ENCODE measurements at regions not wholly inside any gene's neighbourhood (a gene's known extent, or its start where the extent isn't known, plus 50 kb on each side); places are given as distances from the start of the nearest gene placed in this dataset.

GRCh38 chr17:14866266-14866665, 398.9 kb downstream of the PMP22 start:
- no peak for ATAC-seq
- intact Hi-C loops (cut with DNase I) = no loop called here
- DNase-seq (ENCODE audit: missing footprints) = no peak

GRCh38 chr17:14864127-14864526, 401.0 kb downstream of the PMP22 start:
- ATAC-seq (no peak), DNase-seq (ENCODE audit: missing footprints) (no peak)
- intact Hi-C loops (cut with DNase I) = no loop called here

- DNase-seq (ENCODE audit: missing footprints) (no peak), ATAC-seq (no peak)
- intact Hi-C loops (cut with DNase I) = no loop called here
Measured at GRCh38 chr17:14859542-14859941, 405.6 kb downstream of the PMP22 start.

- DNase-seq (ENCODE audit: missing footprints) (no peak), ATAC-seq (no peak)
- intact Hi-C loops (cut with DNase I) = no loop called here
Measured at GRCh38 chr17:14856176-14856575, 408.9 kb downstream of the PMP22 start.

GRCh38 chr17:14854691-14855090, 410.4 kb downstream of the PMP22 start:
- no peak for ATAC-seq

GRCh38 chr17:14845591-14846281, 419.4 kb downstream of the PMP22 start:
- DNase-seq (ENCODE audit: missing footprints) (no peak), ATAC-seq (no peak)
- intact Hi-C loops (cut with DNase I) = no loop called here

More at GRCh38 chr17:14854691-14855090, 410.4 kb downstream of the PMP22 start:
- no peak for DNase-seq (ENCODE audit: missing footprints)
- intact Hi-C loops (cut with DNase I) = no loop called here

GRCh38 chr17:14843086-14843795, 421.9 kb downstream of the PMP22 start:
- no peak for DNase-seq (ENCODE audit: missing footprints)
- no peak for ATAC-seq
- intact Hi-C loops (cut with DNase I) = no loop called here

- intact Hi-C loops (cut with DNase I) = no loop called here
- DNase-seq (ENCODE audit: missing footprints) (no peak), ATAC-seq (no peak)
Measured at GRCh38 chr17:14840616-14841231, 424.4 kb downstream of the PMP22 start.

- DNase-seq (ENCODE audit: missing footprints) (no peak), ATAC-seq (no peak)
- intact Hi-C loops (cut with DNase I) = no loop called here
Measured at GRCh38 chr17:14838567-14838966, 426.6 kb downstream of the PMP22 start.

- DNase-seq (ENCODE audit: missing footprints) (no peak), ATAC-seq (no peak)
- intact Hi-C loops (cut with DNase I) = no loop called here
Measured at GRCh38 chr17:14833201-14833785, 431.8 kb downstream of the PMP22 start.

- ATAC-seq (no peak), DNase-seq (ENCODE audit: missing footprints) (no peak)
- intact Hi-C loops (cut with DNase I) = no loop called here
Measured at GRCh38 chr17:14831491-14831890, 433.6 kb downstream of the PMP22 start.

- intact Hi-C loops (cut with DNase I) = no loop called here
- DNase-seq (ENCODE audit: missing footprints) (no peak), ATAC-seq (no peak)
Measured at GRCh38 chr17:14827396-14827919, 437.7 kb downstream of the PMP22 start.

GRCh38 chr17:14826358-14826757, 438.8 kb downstream of the PMP22 start:
- ATAC-seq = no peak
- intact Hi-C loops (cut with DNase I) = no loop called here
- no peak for DNase-seq (ENCODE audit: missing footprints)

GRCh38 chr17:14818469-14818868, 446.7 kb downstream of the PMP22 start:
- DNase-seq (ENCODE audit: missing footprints) = no peak
- no peak for ATAC-seq
- intact Hi-C loops (cut with DNase I) = no loop called here

- intact Hi-C loops (cut with DNase I) = no loop called here
- ATAC-seq (no peak), DNase-seq (ENCODE audit: missing footprints) (no peak)
Measured at GRCh38 chr17:14815079-14815478, 450.0 kb downstream of the PMP22 start.

GRCh38 chr17:14813649-14814370, 451.3 kb downstream of the PMP22 start:
- intact Hi-C loops (cut with DNase I) = no loop called here
- DNase-seq (ENCODE audit: missing footprints) (no peak), ATAC-seq (no peak)

- intact Hi-C loops (cut with DNase I) = loop anchor here (10.0 kb wide), 1 partner anchor 594 kb away; no protein-coding TSS in a partner anchor
- no peak for ATAC-seq
- DNase-seq (ENCODE audit: missing footprints) = no peak
Measured at GRCh38 chr17:14808425-14808824, 456.7 kb downstream of the PMP22 start.

GRCh38 chr17:14805348-14805747, 459.8 kb downstream of the PMP22 start:
- intact Hi-C loops (cut with DNase I) = loop anchor here (10.0 kb wide), 1 partner anchor 591 kb away; no protein-coding TSS in a partner anchor
- ATAC-seq (no peak), DNase-seq (ENCODE audit: missing footprints) (no peak)

GRCh38 chr17:14803826-14804225, 461.3 kb downstream of the PMP22 start:
- ATAC-seq = no peak
- intact Hi-C loops (cut with DNase I) = loop anchor here (10.0 kb wide), 1 partner anchor 589 kb away; no protein-coding TSS in a partner anchor
- DNase-seq (ENCODE audit: missing footprints) = no peak

All from Right ventricle myocardium inferior (tissue), 1 donor.